WTC11 (cell line): ENCODE measurements at regions not wholly inside any gene's neighbourhood (a gene's known extent, or its start where the extent isn't known, plus 50 kb on each side); places are given as distances from the start of the nearest gene placed in this dataset.

Experiments used
- CDX4 ChIP-seq: fragments of 250-450 bp; sonication (Bioruptor Pico); IDR thresholded peaks from 2 replicates; pipeline ENCODE4 v1.9.0; 2021; ENCODE audit warnings: moderate library complexity, mild to moderate bottlenecking, inconsistent platforms, borderline replicate concordance
- CREM ChIP-seq: sonication (generic); formaldehyde crosslinking; IDR thresholded peaks from 2 replicates; pipeline ENCODE4 v1.8.1; 2022; ENCODE audit warnings: mild to moderate bottlenecking, missing genetic modification reagents, moderate library complexity
- IRF1 ChIP-seq: sonication (generic); formaldehyde crosslinking; IDR thresholded peaks from 2 replicates; pipeline ENCODE4 v1.8.0; 2023; ENCODE audit warnings: missing genetic modification reagents
- NFYB ChIP-seq: sonication (generic); formaldehyde crosslinking; conservative IDR thresholded peaks from 2 replicates; pipeline ENCODE4 v1.8.0; 2022; ENCODE audit warnings: low read depth, missing genetic modification reagents
- RELA ChIP-seq: sonication (generic); formaldehyde crosslinking; IDR thresholded peaks from 2 replicates; pipeline ENCODE4 v1.8.1; 2022; ENCODE audit warnings: missing genetic modification reagents, mild to moderate bottlenecking, borderline replicate concordance
- SP1 ChIP-seq: sonication (generic); formaldehyde crosslinking; conservative IDR thresholded peaks from 2 replicates; pipeline ENCODE4 v1.8.1; 2022; ENCODE audit warnings: missing genetic modification reagents
- ZNF121 ChIP-seq: sonication (generic); formaldehyde crosslinking; IDR thresholded peaks from 2 replicates; pipeline ENCODE4 v1.8.0; 2023; ENCODE audit warnings: missing genetic modification reagents
- ZNF232 ChIP-seq: sonication (generic); formaldehyde crosslinking; IDR thresholded peaks from 2 replicates; pipeline ENCODE4 v1.8.0; 2022; ENCODE audit warnings: mild to moderate bottlenecking, missing genetic modification reagents
- TF ChIP-seq, protein P1 (sequence below): fragments of 200-600 bp; IDR thresholded peaks from 2 replicates; pipeline ENCODE4 v1.8.0; 2022; ENCODE audit warnings: antibody characterized with exemption
- TF ChIP-seq, protein P2 (sequence below): sonication (generic); formaldehyde crosslinking; IDR thresholded peaks from 2 replicates; pipeline ENCODE4 v1.8.1; 2022; ENCODE audit warnings: low read depth, mild to moderate bottlenecking, moderate library complexity, missing genetic modification reagents, borderline replicate concordance
- TF ChIP-seq, protein P3 (sequence below): sonication (generic); formaldehyde crosslinking; conservative IDR thresholded peaks from 2 replicates; pipeline ENCODE4 v1.8.1; 2022; ENCODE audit warnings: mild to moderate bottlenecking, missing genetic modification reagents

DNA sequence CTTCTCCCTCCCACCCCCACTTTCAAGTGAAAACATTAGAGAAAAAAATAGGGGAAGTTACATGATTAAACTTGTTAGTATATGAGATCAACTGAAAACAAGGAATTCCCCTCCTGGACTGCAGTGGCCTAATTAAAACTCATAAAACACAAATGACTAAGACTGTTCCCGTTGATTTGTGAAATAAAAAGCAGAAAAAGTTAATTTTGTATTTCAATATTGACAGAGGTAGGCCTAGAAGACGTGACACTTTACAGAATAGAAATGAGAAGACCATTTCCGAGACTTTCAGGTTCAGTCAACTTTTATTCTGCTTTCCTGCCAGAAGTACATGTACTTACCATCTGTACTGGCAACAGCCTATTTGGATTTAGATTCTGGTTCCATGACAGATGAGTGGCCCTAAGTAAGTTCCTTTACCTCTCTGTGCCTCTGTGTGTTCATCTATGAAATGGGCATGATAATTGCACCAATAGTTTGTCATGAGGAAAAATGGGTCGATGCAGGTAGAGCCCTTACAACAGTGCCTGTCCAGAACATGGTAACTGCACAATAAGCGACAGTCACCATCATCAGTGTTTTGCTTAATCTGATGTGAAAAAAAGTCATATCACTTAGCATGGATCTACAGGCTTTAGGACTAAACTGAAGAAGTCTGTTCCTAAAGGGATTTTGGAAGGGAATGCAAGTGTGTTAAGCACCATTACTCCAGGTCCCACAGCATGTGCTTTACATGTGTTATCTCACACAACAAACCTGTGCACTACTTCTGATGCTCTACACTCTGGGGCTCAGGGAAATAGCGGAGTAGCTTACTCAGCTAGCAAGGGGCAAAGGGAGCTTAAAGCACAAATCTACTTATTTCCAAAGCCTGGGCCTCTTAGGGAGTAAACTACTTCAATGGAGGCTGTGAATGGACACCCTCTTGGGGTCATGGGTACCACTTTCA, 562.3 kb upstream of the DIPK2B start:
- TF ChIP-seq, protein P1, sequence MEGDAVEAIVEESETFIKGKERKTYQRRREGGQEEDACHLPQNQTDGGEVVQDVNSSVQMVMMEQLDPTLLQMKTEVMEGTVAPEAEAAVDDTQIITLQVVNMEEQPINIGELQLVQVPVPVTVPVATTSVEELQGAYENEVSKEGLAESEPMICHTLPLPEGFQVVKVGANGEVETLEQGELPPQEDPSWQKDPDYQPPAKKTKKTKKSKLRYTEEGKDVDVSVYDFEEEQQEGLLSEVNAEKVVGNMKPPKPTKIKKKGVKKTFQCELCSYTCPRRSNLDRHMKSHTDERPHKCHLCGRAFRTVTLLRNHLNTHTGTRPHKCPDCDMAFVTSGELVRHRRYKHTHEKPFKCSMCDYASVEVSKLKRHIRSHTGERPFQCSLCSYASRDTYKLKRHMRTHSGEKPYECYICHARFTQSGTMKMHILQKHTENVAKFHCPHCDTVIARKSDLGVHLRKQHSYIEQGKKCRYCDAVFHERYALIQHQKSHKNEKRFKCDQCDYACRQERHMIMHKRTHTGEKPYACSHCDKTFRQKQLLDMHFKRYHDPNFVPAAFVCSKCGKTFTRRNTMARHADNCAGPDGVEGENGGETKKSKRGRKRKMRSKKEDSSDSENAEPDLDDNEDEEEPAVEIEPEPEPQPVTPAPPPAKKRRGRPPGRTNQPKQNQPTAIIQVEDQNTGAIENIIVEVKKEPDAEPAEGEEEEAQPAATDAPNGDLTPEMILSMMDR = no peak
- TF ChIP-seq SP1 (CRISPR knock-in tag) (no peak), ZNF121 (CRISPR knock-in tag) (no peak), CDX4 (no peak), ZNF232 (CRISPR knock-in tag) (no peak), RELA (CRISPR knock-in tag) (no peak), CREM (CRISPR knock-in tag) (no peak), NFYB (CRISPR knock-in tag) (no peak), IRF1 (CRISPR knock-in tag) (no peak)
- TF ChIP-seq, protein P2, sequence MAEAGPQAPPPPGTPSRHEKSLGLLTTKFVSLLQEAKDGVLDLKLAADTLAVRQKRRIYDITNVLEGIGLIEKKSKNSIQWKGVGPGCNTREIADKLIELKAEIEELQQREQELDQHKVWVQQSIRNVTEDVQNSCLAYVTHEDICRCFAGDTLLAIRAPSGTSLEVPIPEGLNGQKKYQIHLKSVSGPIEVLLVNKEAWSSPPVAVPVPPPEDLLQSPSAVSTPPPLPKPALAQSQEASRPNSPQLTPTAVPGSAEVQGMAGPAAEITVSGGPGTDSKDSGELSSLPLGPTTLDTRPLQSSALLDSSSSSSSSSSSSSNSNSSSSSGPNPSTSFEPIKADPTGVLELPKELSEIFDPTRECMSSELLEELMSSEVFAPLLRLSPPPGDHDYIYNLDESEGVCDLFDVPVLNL (CRISPR knock-in tag) = no peak
- TF ChIP-seq, protein P3, sequence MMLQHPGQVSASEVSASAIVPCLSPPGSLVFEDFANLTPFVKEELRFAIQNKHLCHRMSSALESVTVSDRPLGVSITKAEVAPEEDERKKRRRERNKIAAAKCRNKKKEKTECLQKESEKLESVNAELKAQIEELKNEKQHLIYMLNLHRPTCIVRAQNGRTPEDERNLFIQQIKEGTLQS = no peak
